SK-N-SH treated with all-trans-retinoic acid at 6 μM for 48 hours (cell line): ENCODE measurements at regions not wholly inside any gene's neighbourhood (a gene's known extent, or its start where the extent isn't known, plus 50 kb on each side); places are given as distances from the start of the nearest gene placed in this dataset.

ENCODE experiments used
- ATAC-seq: fragments of 200-7000 bp; cut with Tn5 transposase; 3 replicates; pipeline ENCODE4 v1.9.1; 2020; ENCODE audit warnings: mild to moderate bottlenecking, moderate library complexity
- ARNTL ChIP-seq: fragments of 450-650 bp; formaldehyde crosslinking; IDR thresholded peaks from 2 replicates; pipeline ENCODE4 v1.5.0; 2020; ENCODE audit warnings: low read depth, mild to moderate bottlenecking, moderate library complexity, borderline replicate concordance
- BACH2 ChIP-seq: fragments of 250-450 bp; sonication (Bioruptor Pico); IDR thresholded peaks from 2 replicates; pipeline ENCODE4 v1.9.0; 2021; ENCODE audit warnings: mild to moderate bottlenecking, borderline replicate concordance
- CSDC2 ChIP-seq: fragments of 250-450 bp; sonication (Bioruptor Pico); IDR thresholded peaks from 2 replicates; pipeline ENCODE4 v1.5.0; 2020; ENCODE audit warnings: mild to moderate bottlenecking, moderate library complexity
- ESRRG ChIP-seq: fragments of 250-450 bp; sonication (Bioruptor Pico); IDR thresholded peaks from 2 replicates; pipeline ENCODE4 v1.6.1; 2021; ENCODE audit warnings: mild to moderate bottlenecking
- GLIS3 ChIP-seq: fragments of 250-450 bp; sonication (Bioruptor Pico); IDR thresholded peaks from 2 replicates; pipeline ENCODE4 v1.5.0; 2020; ENCODE audit warnings: mild to moderate bottlenecking, moderate library complexity
- ISL1 ChIP-seq: fragments of 250-450 bp; sonication (Bioruptor Pico); IDR thresholded peaks from 2 replicates; pipeline ENCODE4 v2.1.2; 2022; ENCODE audit warnings: mild to moderate bottlenecking, moderate library complexity
- OSR1 ChIP-seq: fragments of 250-450 bp; sonication (Bioruptor Pico); IDR thresholded peaks from 2 replicates; pipeline ENCODE4 v1.8.0; 2022; ENCODE audit warnings: moderate library complexity, mild to moderate bottlenecking, inconsistent platforms
- PPARA ChIP-seq: fragments of 250-450 bp; sonication (Bioruptor Pico); IDR thresholded peaks from 2 replicates; pipeline ENCODE4 v1.5.0; 2020; ENCODE audit warnings: mild to moderate bottlenecking, borderline replicate concordance
- RARB ChIP-seq: fragments of 250-450 bp; sonication (Bioruptor Pico); IDR thresholded peaks from 2 replicates; pipeline ENCODE4 v1.8.0; 2021; ENCODE audit warnings: mild to moderate bottlenecking, moderate library complexity
- SNAI2 ChIP-seq: fragments of 250-450 bp; sonication (Bioruptor Pico); IDR thresholded peaks from 2 replicates; pipeline ENCODE4 v1.5.0; 2020; ENCODE audit warnings: mild to moderate bottlenecking, moderate library complexity
- TCF4 ChIP-seq: fragments of 250-450 bp; sonication (Bioruptor Pico); IDR thresholded peaks from 2 replicates; pipeline ENCODE4 v1.8.0; 2021; ENCODE audit warnings: mild to moderate bottlenecking, moderate library complexity, borderline replicate concordance
- TOX ChIP-seq: fragments of 250-450 bp; sonication (Bioruptor Pico); IDR thresholded peaks from 2 replicates; pipeline ENCODE4 v1.8.0; 2021; ENCODE audit warnings: mild to moderate bottlenecking, moderate library complexity, borderline replicate concordance
- ZC3H10 ChIP-seq: fragments of 250-450 bp; sonication (Bioruptor Pico); IDR thresholded peaks from 2 replicates; pipeline ENCODE4 v1.5.1; 2021; ENCODE audit warnings: mild to moderate bottlenecking, moderate library complexity
- ZFP3 ChIP-seq: fragments of 250-450 bp; sonication (Bioruptor Pico); IDR thresholded peaks from 2 replicates; pipeline ENCODE4 v1.5.0; 2020; ENCODE audit warnings: mild to moderate bottlenecking, moderate library complexity
- ZFP30 ChIP-seq: fragments of 450-650 bp; formaldehyde crosslinking; IDR thresholded peaks from 2 replicates; pipeline ENCODE4 v1.5.0; 2022; ENCODE audit warnings: mild to moderate bottlenecking, moderate library complexity
- ZNF565 ChIP-seq: fragments of 450-650 bp; formaldehyde crosslinking; conservative IDR thresholded peaks from 2 replicates; pipeline ENCODE4 v1.5.0; 2020; ENCODE audit warnings: low read depth, mild to moderate bottlenecking, moderate library complexity
- ZNF70 ChIP-seq: fragments of 450-650 bp; formaldehyde crosslinking; IDR thresholded peaks from 2 replicates; pipeline ENCODE4 v1.5.0; 2020; ENCODE audit warnings: mild to moderate bottlenecking, moderate library complexity
- ZNF8 ChIP-seq: fragments of 450-650 bp; formaldehyde crosslinking; IDR thresholded peaks from 2 replicates; pipeline ENCODE4 v1.5.0; 2020; ENCODE audit warnings: mild to moderate bottlenecking, moderate library complexity
- TF ChIP-seq, protein P1 (sequence below): fragments of 250-450 bp; sonication (Bioruptor Pico); IDR thresholded peaks from 2 replicates; pipeline ENCODE4 v1.8.0; 2021; ENCODE audit warnings: low read depth, mild to moderate bottlenecking, moderate library complexity, borderline replicate concordance
- TF ChIP-seq, protein P2 (sequence below): fragments of 250-450 bp; sonication (Bioruptor Pico); IDR thresholded peaks from 2 replicates; pipeline ENCODE4 v1.5.0; 2020; ENCODE audit warnings: mild to moderate bottlenecking, moderate library complexity
- TF ChIP-seq, protein P3 (sequence below): fragments of 250-450 bp; sonication (Bioruptor Pico); IDR thresholded peaks from 2 replicates; pipeline ENCODE4 v1.5.1; 2020; ENCODE audit warnings: low read depth, mild to moderate bottlenecking, moderate library complexity
- TF ChIP-seq, protein P4 (sequence below): fragments of 250-450 bp; sonication (Bioruptor Pico); IDR thresholded peaks from 2 replicates; pipeline ENCODE4 v1.5.1; 2021; ENCODE audit warnings: mild to moderate bottlenecking, moderate library complexity
- TF ChIP-seq, protein P5 (sequence below): fragments of 250-450 bp; sonication (Bioruptor Pico); IDR thresholded peaks from 2 replicates; pipeline ENCODE4 v1.8.0; 2020; ENCODE audit warnings: mild to moderate bottlenecking, moderate library complexity, borderline replicate concordance

DNA sequence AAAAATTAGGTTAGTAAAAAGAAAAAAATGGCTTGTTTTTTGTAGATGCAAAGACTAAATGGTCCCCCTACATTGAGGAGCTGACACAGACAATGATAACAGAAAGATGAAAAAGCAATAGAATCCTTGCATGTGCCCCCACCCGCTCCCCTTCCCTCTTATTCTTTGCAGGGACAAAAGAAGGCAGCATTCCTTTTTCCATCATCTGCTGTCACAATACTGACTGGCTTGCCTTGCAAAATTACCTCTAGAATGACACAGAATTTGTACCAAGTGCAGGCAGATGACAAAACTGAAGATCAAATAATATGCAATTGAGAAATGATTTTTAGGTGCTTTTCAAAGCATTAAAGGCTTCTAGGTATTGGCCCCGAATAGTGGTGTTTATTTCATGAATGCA, 153.1 kb upstream of the AGA start:
- ATAC-seq = no peak
- TF ChIP-seq, protein P1, sequence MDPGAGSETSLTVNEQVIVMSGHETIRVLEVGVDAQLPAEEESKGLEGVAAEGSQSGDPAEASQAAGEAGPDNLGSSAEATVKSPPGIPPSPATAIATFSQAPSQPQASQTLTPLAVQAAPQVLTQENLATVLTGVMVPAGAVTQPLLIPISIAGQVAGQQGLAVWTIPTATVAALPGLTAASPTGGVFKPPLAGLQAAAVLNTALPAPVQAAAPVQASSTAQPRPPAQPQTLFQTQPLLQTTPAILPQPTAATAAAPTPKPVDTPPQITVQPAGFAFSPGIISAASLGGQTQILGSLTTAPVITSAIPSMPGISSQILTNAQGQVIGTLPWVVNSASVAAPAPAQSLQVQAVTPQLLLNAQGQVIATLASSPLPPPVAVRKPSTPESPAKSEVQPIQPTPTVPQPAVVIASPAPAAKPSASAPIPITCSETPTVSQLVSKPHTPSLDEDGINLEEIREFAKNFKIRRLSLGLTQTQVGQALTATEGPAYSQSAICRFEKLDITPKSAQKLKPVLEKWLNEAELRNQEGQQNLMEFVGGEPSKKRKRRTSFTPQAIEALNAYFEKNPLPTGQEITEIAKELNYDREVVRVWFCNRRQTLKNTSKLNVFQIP = no peak
- TF ChIP-seq ZNF70 (CRISPR knock-in tag) (no peak), ESRRG (CRISPR knock-in tag) (no peak), GLIS3 (CRISPR knock-in tag) (no peak), ISL1 (CRISPR knock-in tag) (no peak), RARB (CRISPR knock-in tag) (no peak), ZNF8 (CRISPR knock-in tag) (no peak)
- TF ChIP-seq, protein P2, sequence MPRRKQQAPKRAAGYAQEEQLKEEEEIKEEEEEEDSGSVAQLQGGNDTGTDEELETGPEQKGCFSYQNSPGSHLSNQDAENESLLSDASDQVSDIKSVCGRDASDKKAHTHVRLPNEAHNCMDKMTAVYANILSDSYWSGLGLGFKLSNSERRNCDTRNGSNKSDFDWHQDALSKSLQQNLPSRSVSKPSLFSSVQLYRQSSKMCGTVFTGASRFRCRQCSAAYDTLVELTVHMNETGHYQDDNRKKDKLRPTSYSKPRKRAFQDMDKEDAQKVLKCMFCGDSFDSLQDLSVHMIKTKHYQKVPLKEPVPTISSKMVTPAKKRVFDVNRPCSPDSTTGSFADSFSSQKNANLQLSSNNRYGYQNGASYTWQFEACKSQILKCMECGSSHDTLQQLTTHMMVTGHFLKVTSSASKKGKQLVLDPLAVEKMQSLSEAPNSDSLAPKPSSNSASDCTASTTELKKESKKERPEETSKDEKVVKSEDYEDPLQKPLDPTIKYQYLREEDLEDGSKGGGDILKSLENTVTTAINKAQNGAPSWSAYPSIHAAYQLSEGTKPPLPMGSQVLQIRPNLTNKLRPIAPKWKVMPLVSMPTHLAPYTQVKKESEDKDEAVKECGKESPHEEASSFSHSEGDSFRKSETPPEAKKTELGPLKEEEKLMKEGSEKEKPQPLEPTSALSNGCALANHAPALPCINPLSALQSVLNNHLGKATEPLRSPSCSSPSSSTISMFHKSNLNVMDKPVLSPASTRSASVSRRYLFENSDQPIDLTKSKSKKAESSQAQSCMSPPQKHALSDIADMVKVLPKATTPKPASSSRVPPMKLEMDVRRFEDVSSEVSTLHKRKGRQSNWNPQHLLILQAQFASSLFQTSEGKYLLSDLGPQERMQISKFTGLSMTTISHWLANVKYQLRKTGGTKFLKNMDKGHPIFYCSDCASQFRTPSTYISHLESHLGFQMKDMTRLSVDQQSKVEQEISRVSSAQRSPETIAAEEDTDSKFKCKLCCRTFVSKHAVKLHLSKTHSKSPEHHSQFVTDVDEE (CRISPR knock-in tag) = no peak

DNA sequence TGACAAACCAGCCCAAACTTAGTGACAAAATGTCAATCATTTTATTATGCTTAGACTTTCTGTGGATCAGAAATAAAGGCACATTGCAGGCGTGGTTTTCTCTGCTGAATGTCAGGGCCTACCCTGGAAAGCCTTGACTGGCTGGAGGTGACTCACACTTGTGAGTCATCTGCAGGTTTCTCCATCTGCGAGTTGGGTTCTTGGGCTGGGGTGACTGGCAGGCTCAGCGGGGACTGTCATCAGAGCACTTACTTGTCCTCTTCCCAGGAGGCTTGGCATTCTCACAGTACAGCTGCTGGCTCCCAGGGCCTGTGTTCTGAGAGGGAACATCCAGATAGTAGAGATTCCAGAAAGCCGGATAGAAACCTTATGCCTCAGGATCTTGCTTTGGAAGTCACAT, 153.8 kb upstream of the AGA start:
- TF ChIP-seq ZNF565 (CRISPR knock-in tag) = no peak
- TF ChIP-seq ZC3H10 = no peak
- no peak for TF ChIP-seq PPARA (CRISPR knock-in tag)
- TF ChIP-seq ZFP3 (CRISPR knock-in tag) = no peak
- TF ChIP-seq TCF4 (CRISPR knock-in tag) = no peak
- TF ChIP-seq ZFP30 = no peak
- TF ChIP-seq, protein P3, sequence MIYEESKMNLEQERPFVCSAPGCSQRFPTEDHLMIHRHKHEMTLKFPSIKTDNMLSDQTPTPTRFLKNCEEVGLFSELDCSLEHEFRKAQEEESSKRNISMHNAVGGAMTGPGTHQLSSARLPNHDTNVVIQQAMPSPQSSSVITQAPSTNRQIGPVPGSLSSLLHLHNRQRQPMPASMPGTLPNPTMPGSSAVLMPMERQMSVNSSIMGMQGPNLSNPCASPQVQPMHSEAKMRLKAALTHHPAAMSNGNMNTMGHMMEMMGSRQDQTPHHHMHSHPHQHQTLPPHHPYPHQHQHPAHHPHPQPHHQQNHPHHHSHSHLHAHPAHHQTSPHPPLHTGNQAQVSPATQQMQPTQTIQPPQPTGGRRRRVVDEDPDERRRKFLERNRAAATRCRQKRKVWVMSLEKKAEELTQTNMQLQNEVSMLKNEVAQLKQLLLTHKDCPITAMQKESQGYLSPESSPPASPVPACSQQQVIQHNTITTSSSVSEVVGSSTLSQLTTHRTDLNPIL (CRISPR knock-in tag) = no peak
- TF ChIP-seq, protein P4, sequence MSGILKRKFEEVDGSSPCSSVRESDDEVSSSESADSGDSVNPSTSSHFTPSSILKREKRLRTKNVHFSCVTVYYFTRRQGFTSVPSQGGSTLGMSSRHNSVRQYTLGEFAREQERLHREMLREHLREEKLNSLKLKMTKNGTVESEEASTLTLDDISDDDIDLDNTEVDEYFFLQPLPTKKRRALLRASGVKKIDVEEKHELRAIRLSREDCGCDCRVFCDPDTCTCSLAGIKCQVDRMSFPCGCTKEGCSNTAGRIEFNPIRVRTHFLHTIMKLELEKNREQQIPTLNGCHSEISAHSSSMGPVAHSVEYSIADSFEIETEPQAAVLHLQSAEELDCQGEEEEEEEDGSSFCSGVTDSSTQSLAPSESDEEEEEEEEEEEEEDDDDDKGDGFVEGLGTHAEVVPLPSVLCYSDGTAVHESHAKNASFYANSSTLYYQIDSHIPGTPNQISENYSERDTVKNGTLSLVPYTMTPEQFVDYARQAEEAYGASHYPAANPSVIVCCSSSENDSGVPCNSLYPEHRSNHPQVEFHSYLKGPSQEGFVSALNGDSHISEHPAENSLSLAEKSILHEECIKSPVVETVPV (CRISPR knock-in tag) = no peak
- TF ChIP-seq GLIS3 (CRISPR knock-in tag) = no peak
- TF ChIP-seq, protein P2 (CRISPR knock-in tag) = no peak
- TF ChIP-seq ISL1 (CRISPR knock-in tag) = no peak
- no peak for TF ChIP-seq ARNTL (CRISPR knock-in tag)
- no peak for TF ChIP-seq BACH2 (CRISPR knock-in tag)
- TF ChIP-seq, protein P5, sequence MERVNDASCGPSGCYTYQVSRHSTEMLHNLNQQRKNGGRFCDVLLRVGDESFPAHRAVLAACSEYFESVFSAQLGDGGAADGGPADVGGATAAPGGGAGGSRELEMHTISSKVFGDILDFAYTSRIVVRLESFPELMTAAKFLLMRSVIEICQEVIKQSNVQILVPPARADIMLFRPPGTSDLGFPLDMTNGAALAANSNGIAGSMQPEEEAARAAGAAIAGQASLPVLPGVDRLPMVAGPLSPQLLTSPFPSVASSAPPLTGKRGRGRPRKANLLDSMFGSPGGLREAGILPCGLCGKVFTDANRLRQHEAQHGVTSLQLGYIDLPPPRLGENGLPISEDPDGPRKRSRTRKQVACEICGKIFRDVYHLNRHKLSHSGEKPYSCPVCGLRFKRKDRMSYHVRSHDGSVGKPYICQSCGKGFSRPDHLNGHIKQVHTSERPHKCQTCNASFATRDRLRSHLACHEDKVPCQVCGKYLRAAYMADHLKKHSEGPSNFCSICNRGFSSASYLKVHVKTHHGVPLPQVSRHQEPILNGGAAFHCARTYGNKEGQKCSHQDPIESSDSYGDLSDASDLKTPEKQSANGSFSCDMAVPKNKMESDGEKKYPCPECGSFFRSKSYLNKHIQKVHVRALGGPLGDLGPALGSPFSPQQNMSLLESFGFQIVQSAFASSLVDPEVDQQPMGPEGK (CRISPR knock-in tag) = no peak
- TF ChIP-seq SNAI2 (CRISPR knock-in tag) = no peak
- TF ChIP-seq, protein P1 = no peak
- TF ChIP-seq CSDC2 (CRISPR knock-in tag) = no peak
- TF ChIP-seq OSR1 (CRISPR knock-in tag) = no peak
- TF ChIP-seq ESRRG (CRISPR knock-in tag) = no peak
- TF ChIP-seq TOX = no peak
- ATAC-seq = peak; percentile 93
